ENCODE measurements at regions not wholly inside any gene's neighbourhood (a gene's known extent, or its start where the extent isn't known, plus 50 kb on each side); places are given as distances from the start of the nearest gene placed in this dataset.
"Not testable (repeated sequence)": the region's sequence is repeated elsewhere in the genome, so short reads cannot be mapped to it uniquely, and the experiment has no call there.

GRCh38 chr18:60893355-60894097, 439.7 kb upstream of the CDH20 start:
- 94% methylated on average over 6 of the region's 6 CpGs for WGBS
- no peak overlapping the region for H3K27ac ChIP-seq (ENCODE audit: low read depth in 1 of 2, low read length in 1 of 2)
- DNase-seq (ENCODE audit: low read depth in 6 of 9, low spot score in 9 of 9): no peak
- H3K4me1 ChIP-seq (ENCODE audit: control insufficient read depth in 2 of 2, insufficient read depth in 2 of 2, low read length in 2 of 2): no peaks in the 10 kb centered on the region
- no peaks in the 10 kb centered on the region for H3K9me3 ChIP-seq (ENCODE audit: control insufficient read depth in 2 of 2, insufficient read depth in 1 of 2, low read length in 1 of 2)
- H3K36me3 ChIP-seq (ENCODE audit: control insufficient read depth in 2 of 2, insufficient read depth in 2 of 2, low read length in 1 of 2): no peaks in the 10 kb centered on the region
- H3K4me3 ChIP-seq (ENCODE audit: low read length in 2 of 2): no peak overlapping the region
- no peaks in the 10 kb centered on the region for H3K27me3 ChIP-seq (ENCODE audit: control insufficient read depth in 2 of 2, insufficient read depth in 1 of 2, low read length in 1 of 2)

GRCh38 chr18:60894254-60894945, 438.8 kb upstream of the CDH20 start:
- Histone ChIP-seq H3K36me3 (ENCODE audit: control insufficient read depth in 2 of 2, insufficient read depth in 2 of 2, low read length in 1 of 2) (no peaks in the 10 kb centered on the region), H3K9me3 (ENCODE audit: control insufficient read depth in 2 of 2, insufficient read depth in 1 of 2, low read length in 1 of 2) (no peaks in the 10 kb centered on the region), H3K4me3 (ENCODE audit: low read length in 2 of 2) (no peak overlapping the region), H3K4me1 (ENCODE audit: control insufficient read depth in 2 of 2, insufficient read depth in 2 of 2, low read length in 2 of 2) (no peaks in the 10 kb centered on the region), H3K27ac (ENCODE audit: low read depth in 1 of 2, low read length in 1 of 2) (peak overlapping the region in 1 of 2 donors; percentile 16), H3K27me3 (ENCODE audit: control insufficient read depth in 2 of 2, insufficient read depth in 1 of 2, low read length in 1 of 2) (no peaks in the 10 kb centered on the region)
- peak in 1 of 9 donors; percentile 1 for DNase-seq (ENCODE audit: low read depth in 6 of 9, low spot score in 9 of 9)
- 88% methylated on average over 8 of the region's 8 CpGs for WGBS

GRCh38 chr18:60895181-60895580, 438.0 kb upstream of the CDH20 start:
- no peak for DNase-seq (ENCODE audit: low read depth in 6 of 9, low spot score in 9 of 9)
- no peaks in the 10 kb centered on the region for H3K36me3 ChIP-seq (ENCODE audit: control insufficient read depth in 2 of 2, insufficient read depth in 2 of 2, low read length in 1 of 2)
- H3K27ac ChIP-seq (ENCODE audit: low read depth in 1 of 2, low read length in 1 of 2): no peak overlapping the region
- no peak overlapping the region for H3K4me3 ChIP-seq (ENCODE audit: low read length in 2 of 2)
- H3K4me1 ChIP-seq (ENCODE audit: control insufficient read depth in 2 of 2, insufficient read depth in 2 of 2, low read length in 2 of 2): no peaks in the 10 kb centered on the region
- 91% methylated on average over 3 of the region's 3 CpGs for WGBS
- H3K27me3 ChIP-seq (ENCODE audit: control insufficient read depth in 2 of 2, insufficient read depth in 1 of 2, low read length in 1 of 2): no peaks in the 10 kb centered on the region
- no peaks in the 10 kb centered on the region for H3K9me3 ChIP-seq (ENCODE audit: control insufficient read depth in 2 of 2, insufficient read depth in 1 of 2, low read length in 1 of 2)

GRCh38 chr18:60898111-60898510, 435.1 kb upstream of the CDH20 start:
- Histone ChIP-seq H3K4me3 (ENCODE audit: low read length in 2 of 2) (no peak overlapping the region), H3K27ac (ENCODE audit: low read depth in 1 of 2, low read length in 1 of 2) (no peak overlapping the region), H3K36me3 (ENCODE audit: control insufficient read depth in 2 of 2, insufficient read depth in 2 of 2, low read length in 1 of 2) (no peaks in the 10 kb centered on the region), H3K9me3 (ENCODE audit: control insufficient read depth in 2 of 2, insufficient read depth in 1 of 2, low read length in 1 of 2) (no peaks in the 10 kb centered on the region), H3K4me1 (ENCODE audit: control insufficient read depth in 2 of 2, insufficient read depth in 2 of 2, low read length in 2 of 2) (no peaks in the 10 kb centered on the region), H3K27me3 (ENCODE audit: control insufficient read depth in 2 of 2, insufficient read depth in 1 of 2, low read length in 1 of 2) (no peaks in the 10 kb centered on the region)
- 97% methylated on average over 4 of the region's 4 CpGs for WGBS
- DNase-seq (ENCODE audit: low read depth in 6 of 9, low spot score in 9 of 9): no peak

GRCh38 chr18:60905699-60906098, 427.5 kb upstream of the CDH20 start:
- no peaks in the 10 kb centered on the region for H3K9me3 ChIP-seq (ENCODE audit: control insufficient read depth in 2 of 2, insufficient read depth in 1 of 2, low read length in 1 of 2)
- no peak overlapping the region for H3K4me3 ChIP-seq (ENCODE audit: low read length in 2 of 2)
- H3K27me3 ChIP-seq (ENCODE audit: control insufficient read depth in 2 of 2, insufficient read depth in 1 of 2, low read length in 1 of 2): no peaks in the 10 kb centered on the region
- no peak overlapping the region for H3K27ac ChIP-seq (ENCODE audit: low read depth in 1 of 2, low read length in 1 of 2)
- no peaks in the 10 kb centered on the region for H3K36me3 ChIP-seq (ENCODE audit: control insufficient read depth in 2 of 2, insufficient read depth in 2 of 2, low read length in 1 of 2)
- H3K4me1 ChIP-seq (ENCODE audit: control insufficient read depth in 2 of 2, insufficient read depth in 2 of 2, low read length in 2 of 2): no peaks in the 10 kb centered on the region
- 20% methylated on average over 3 of the region's 3 CpGs for WGBS
- DNase-seq (ENCODE audit: low read depth in 6 of 9, low spot score in 9 of 9): no peak

GRCh38 chr18:60910534-60910933, 422.7 kb upstream of the CDH20 start:
- Histone ChIP-seq H3K9me3 (ENCODE audit: control insufficient read depth in 2 of 2, insufficient read depth in 1 of 2, low read length in 1 of 2) (no peaks in the 10 kb centered on the region), H3K36me3 (ENCODE audit: control insufficient read depth in 2 of 2, insufficient read depth in 2 of 2, low read length in 1 of 2) (no peaks in the 10 kb centered on the region), H3K27ac (ENCODE audit: low read depth in 1 of 2, low read length in 1 of 2) (no peak overlapping the region), H3K27me3 (ENCODE audit: control insufficient read depth in 2 of 2, insufficient read depth in 1 of 2, low read length in 1 of 2) (no peaks in the 10 kb centered on the region), H3K4me3 (ENCODE audit: low read length in 2 of 2) (no peak overlapping the region), H3K4me1 (ENCODE audit: control insufficient read depth in 2 of 2, insufficient read depth in 2 of 2, low read length in 2 of 2) (no peaks in the 10 kb centered on the region)
- DNase-seq (ENCODE audit: low read depth in 6 of 9, low spot score in 9 of 9): no peak

GRCh38 chr18:60911504-60911903, 421.7 kb upstream of the CDH20 start:
- no peaks in the 10 kb centered on the region for H3K9me3 ChIP-seq (ENCODE audit: control insufficient read depth in 2 of 2, insufficient read depth in 1 of 2, low read length in 1 of 2)
- H3K4me1 ChIP-seq (ENCODE audit: control insufficient read depth in 2 of 2, insufficient read depth in 2 of 2, low read length in 2 of 2): no peaks in the 10 kb centered on the region
- no peak overlapping the region for H3K4me3 ChIP-seq (ENCODE audit: low read length in 2 of 2)
- no peak overlapping the region for H3K27ac ChIP-seq (ENCODE audit: low read depth in 1 of 2, low read length in 1 of 2)
- WGBS: 96% methylated on average over 2 of the region's 2 CpGs
- no peaks in the 10 kb centered on the region for H3K36me3 ChIP-seq (ENCODE audit: control insufficient read depth in 2 of 2, insufficient read depth in 2 of 2, low read length in 1 of 2)
- H3K27me3 ChIP-seq (ENCODE audit: control insufficient read depth in 2 of 2, insufficient read depth in 1 of 2, low read length in 1 of 2): no peaks in the 10 kb centered on the region
- no peak for DNase-seq (ENCODE audit: low read depth in 6 of 9, low spot score in 9 of 9)

GRCh38 chr18:60915160-60915559, 418.1 kb upstream of the CDH20 start:
- Histone ChIP-seq H3K36me3 (ENCODE audit: control insufficient read depth in 2 of 2, insufficient read depth in 2 of 2, low read length in 1 of 2) (no peaks in the 10 kb centered on the region), H3K4me1 (ENCODE audit: control insufficient read depth in 2 of 2, insufficient read depth in 2 of 2, low read length in 2 of 2) (no peaks in the 10 kb centered on the region), H3K27ac (ENCODE audit: low read depth in 1 of 2, low read length in 1 of 2) (no peak overlapping the region), H3K4me3 (ENCODE audit: low read length in 2 of 2) (no peak overlapping the region), H3K9me3 (ENCODE audit: control insufficient read depth in 2 of 2, insufficient read depth in 1 of 2, low read length in 1 of 2) (no peaks in the 10 kb centered on the region), H3K27me3 (ENCODE audit: control insufficient read depth in 2 of 2, insufficient read depth in 1 of 2, low read length in 1 of 2) (no peaks in the 10 kb centered on the region)
- DNase-seq (ENCODE audit: low read depth in 6 of 9, low spot score in 9 of 9): no peak
- 91% methylated on average over 2 of the region's 2 CpGs for WGBS

GRCh38 chr18:60918862-60919261, 414.4 kb upstream of the CDH20 start:
- not testable (repeated sequence) for H3K27ac ChIP-seq (ENCODE audit: low read depth in 1 of 2, low read length in 1 of 2); H3K27me3 ChIP-seq (ENCODE audit: control insufficient read depth in 2 of 2, insufficient read depth in 1 of 2, low read length in 1 of 2); H3K36me3 ChIP-seq (ENCODE audit: control insufficient read depth in 2 of 2, insufficient read depth in 2 of 2, low read length in 1 of 2); H3K4me1 ChIP-seq (ENCODE audit: control insufficient read depth in 2 of 2, insufficient read depth in 2 of 2, low read length in 2 of 2); H3K4me3 ChIP-seq (ENCODE audit: low read length in 2 of 2); DNase-seq (ENCODE audit: low read depth in 6 of 9, low spot score in 9 of 9); H3K9me3 ChIP-seq (ENCODE audit: control insufficient read depth in 2 of 2, insufficient read depth in 1 of 2, low read length in 1 of 2)
- 93% methylated on average over 4 of the region's 4 CpGs for WGBS
